Nephron progenitor cell (in vitro differentiated cells): ENCODE measurements at regions not wholly inside any gene's neighbourhood (a gene's known extent, or its start where the extent isn't known, plus 50 kb on each side); places are given as distances from the start of the nearest gene placed in this dataset.

ENCODE experiments used
- DNase-seq: peaks from one replicate; pipeline ENCODE4 v3.0.0; 2021
- H3K27ac Mint-ChIP-seq: 2 replicates; pipeline ENCODE4 v1.8.0; 2021; ENCODE audit warnings: mild to moderate bottlenecking, moderate library complexity, mixed read lengths
- H3K27me3 Mint-ChIP-seq: 2 replicates; pipeline ENCODE4 v1.8.0; 2021; ENCODE audit warnings: mild to moderate bottlenecking, low read depth, mixed read lengths; ENCODE audit not compliant: poor library complexity
- H3K36me3 Mint-ChIP-seq: 2 replicates; pipeline ENCODE4 v1.8.0; 2021; ENCODE audit warnings: low read depth, mixed read lengths
- H3K4me1 Mint-ChIP-seq: 2 replicates; pipeline ENCODE4 v1.8.0; 2021; ENCODE audit warnings: mixed read lengths
- H3K4me3 Mint-ChIP-seq: 2 replicates; pipeline ENCODE4 v1.8.0; 2021; ENCODE audit warnings: mild to moderate bottlenecking, moderate library complexity, mixed read lengths
- H3K9me3 Mint-ChIP-seq: 2 replicates; pipeline ENCODE4 v1.8.0; 2021; ENCODE audit warnings: mild to moderate bottlenecking, moderate library complexity, mixed read lengths
- CTCF ChIP-seq: fragments of 200-600 bp; sonication (generic); IDR thresholded peaks from 2 replicates; pipeline ENCODE4 v1.5.0; 2021; ENCODE audit warnings: antibody characterized with exemption

DNA sequence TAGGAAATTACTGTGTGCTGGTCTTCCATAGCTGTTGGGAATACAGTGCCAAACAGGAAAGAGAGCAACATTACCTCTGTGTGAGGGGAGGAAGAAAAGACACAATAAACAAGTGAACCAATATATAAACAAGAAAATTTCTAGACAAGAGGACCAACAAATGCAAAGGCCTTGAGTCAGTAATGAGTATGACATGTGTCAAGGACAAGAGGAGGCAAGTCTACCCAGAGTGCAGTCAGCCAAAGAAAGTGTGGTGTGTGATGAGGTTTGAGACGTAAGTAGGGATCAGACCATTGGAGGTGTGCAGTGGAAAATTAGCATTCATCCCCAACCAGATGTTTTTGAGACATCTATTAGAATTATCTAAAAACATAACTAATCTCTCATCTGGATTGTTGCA lies 69.5 kb upstream of the CDH6 start:
- no peaks in the 10 kb centered on the region for H3K27me3 Mint-ChIP-seq
- peaks cover 15% of the 10 kb centered on the region for H3K36me3 Mint-ChIP-seq
- DNase-seq, result no peak
- no peak overlapping the region for H3K4me3 Mint-ChIP-seq
- no peak for TF ChIP-seq CTCF
- peaks cover 21% of the 10 kb centered on the region for H3K9me3 Mint-ChIP-seq
- H3K4me1 Mint-ChIP-seq, result peaks cover 37% of the 10 kb centered on the region
- no peak overlapping the region for H3K27ac Mint-ChIP-seq

DNA sequence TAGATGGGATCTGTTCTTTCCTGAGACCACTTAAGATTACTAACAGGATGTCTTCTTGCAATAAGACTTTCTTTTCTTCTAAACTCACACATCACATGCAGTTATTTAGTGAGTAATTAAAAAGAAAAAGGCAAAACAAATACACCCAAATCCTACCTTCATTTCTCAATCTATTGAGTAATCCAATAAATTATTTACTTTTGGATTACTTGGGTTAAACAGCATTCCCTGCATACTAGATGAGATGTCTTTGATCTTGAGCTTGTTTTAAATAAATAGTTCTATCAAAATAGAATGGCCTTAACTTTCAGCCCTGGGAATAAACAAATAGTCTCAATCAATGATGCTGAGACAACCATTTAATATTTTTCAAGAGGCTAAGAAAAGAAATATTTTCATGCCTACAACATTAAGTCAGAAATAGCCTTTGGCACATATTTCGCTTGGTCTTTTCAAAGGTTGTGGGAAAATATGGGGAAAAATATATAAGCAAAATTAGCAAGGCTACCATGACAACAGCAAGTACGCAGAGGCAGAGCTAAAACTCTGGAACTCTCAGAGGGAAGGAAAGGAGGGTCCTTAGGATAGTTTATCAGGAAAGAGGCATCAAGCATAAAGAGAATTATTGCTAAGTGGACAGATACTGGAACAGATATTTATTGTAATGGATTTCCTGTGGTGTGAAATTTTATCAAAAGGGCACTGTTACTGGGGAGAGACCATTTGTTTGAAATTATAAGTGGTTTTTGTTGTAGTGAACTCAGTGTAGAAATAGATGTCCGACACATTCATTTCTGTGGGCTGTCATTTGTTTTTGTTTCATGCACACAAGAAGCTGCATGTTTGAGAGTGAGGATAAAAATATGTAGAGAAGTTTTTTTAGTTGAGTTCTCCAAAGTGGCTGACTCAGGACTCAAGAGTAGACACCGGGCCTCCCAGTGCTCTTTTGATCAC lies 70.2 kb upstream of the CDH6 start:
- no peak for TF ChIP-seq CTCF
- H3K4me3 Mint-ChIP-seq, result no peak overlapping the region
- peaks cover 7% of the 10 kb centered on the region for H3K36me3 Mint-ChIP-seq

DNA sequence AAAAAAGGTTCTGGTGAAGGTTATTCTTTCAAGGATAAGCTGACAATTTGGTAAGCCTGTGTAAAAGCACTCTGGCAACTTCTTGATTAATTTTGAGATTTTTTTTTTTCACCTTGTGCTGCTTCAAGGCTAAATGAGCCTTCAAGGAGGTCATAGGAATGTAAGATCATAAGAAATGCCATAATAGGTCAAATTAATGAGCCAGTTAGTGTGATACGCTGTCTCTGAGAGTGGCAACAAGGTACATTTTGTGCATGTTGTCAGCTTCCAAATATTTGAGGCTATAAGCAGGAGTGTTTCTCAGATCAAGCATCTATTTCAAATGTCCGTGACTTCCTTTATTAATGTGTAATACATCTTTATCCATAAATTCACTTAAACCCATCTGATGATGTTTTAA lies 72.3 kb upstream of the CDH6 start:
- H3K27me3 Mint-ChIP-seq, result no peaks in the 10 kb centered on the region
- no peak for DNase-seq
- H3K4me1 Mint-ChIP-seq, result peaks cover 37% of the 10 kb centered on the region
- no peak for TF ChIP-seq CTCF
- peaks cover 10% of the 10 kb centered on the region for H3K9me3 Mint-ChIP-seq
- H3K4me3 Mint-ChIP-seq, result no peak overlapping the region
- H3K27ac Mint-ChIP-seq, result no peak overlapping the region
- no peaks in the 10 kb centered on the region for H3K36me3 Mint-ChIP-seq

More for the DNA sequence above, 70.2 kb upstream of the CDH6 start:
- no peaks in the 10 kb centered on the region for H3K27me3 Mint-ChIP-seq
- DNase-seq, result no peak
- H3K4me1 Mint-ChIP-seq, result peaks cover 37% of the 10 kb centered on the region
- peaks cover 19% of the 10 kb centered on the region for H3K9me3 Mint-ChIP-seq
- no peak overlapping the region for H3K27ac Mint-ChIP-seq

- H3K4me1 Mint-ChIP-seq, result peaks cover 37% of the 10 kb centered on the region
- no peak overlapping the region for H3K4me3 Mint-ChIP-seq
- no peaks in the 10 kb centered on the region for H3K27me3 Mint-ChIP-seq
- H3K36me3 Mint-ChIP-seq, result no peaks in the 10 kb centered on the region
- no peak overlapping the region for H3K27ac Mint-ChIP-seq
- H3K9me3 Mint-ChIP-seq, result peaks cover 5% of the 10 kb centered on the region
- TF ChIP-seq CTCF, result no peak
- no peak for DNase-seq
Measured at GRCh38 chr5:31120642-31120948, 72.9 kb upstream of the CDH6 start.

DNA sequence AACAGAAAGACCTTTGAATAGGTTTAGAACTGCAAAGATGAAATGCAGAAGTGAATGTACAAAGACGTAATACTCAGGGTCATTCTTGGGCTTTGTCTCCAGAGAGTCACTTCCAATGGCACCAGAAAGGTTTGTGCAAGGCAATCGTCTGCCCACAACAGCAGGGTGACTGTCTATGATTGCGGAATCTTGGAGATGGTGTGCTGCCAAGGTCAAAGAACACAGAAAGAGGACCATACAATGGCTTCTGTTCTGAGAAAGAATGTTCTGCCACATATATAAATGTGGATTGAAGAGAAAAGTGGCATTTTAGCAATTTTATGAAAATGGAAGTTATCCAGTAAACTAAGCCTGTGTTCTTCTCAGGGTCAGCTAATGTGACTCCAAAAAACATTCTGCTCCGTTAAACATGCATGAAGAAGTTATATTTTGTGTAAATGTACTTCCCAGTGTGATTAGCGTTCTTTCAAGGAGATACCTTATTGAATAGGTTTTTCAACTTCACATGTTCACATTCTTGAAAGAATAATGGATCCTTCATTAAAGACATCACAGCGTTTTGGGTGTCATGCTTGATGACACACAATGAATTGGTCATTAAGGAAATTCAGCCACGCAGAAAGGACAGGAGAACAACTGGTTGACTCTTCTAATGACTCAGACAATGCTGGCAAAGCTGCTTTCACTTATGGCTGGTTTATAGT lies 73.4 kb upstream of the CDH6 start:
- Mint-ChIP-seq H3K27me3 (no peaks in the 10 kb centered on the region), H3K36me3 (no peaks in the 10 kb centered on the region), H3K9me3 (peaks cover 5% of the 10 kb centered on the region), H3K4me3 (no peak overlapping the region), H3K27ac (peak overlapping the region; percentile 77), H3K4me1 (peaks cover 38% of the 10 kb centered on the region)
- DNase-seq, result no peak
- TF ChIP-seq CTCF, result no peak
